RWPE1 (cell line): ENCODE measurements at regions not wholly inside any gene's neighbourhood (a gene's known extent, or its start where the extent isn't known, plus 50 kb on each side); places are given as distances from the start of the nearest gene placed in this dataset.
A peak's percentile ranks its signal among the peaks of the same experiment; 100 is the strongest.

Experiments used
- CTCF ChIA-PET: fragments of 350-600 bp; sonication (Branson Sonifier 250); formaldehyde crosslinking; extraction: SDS; loops from one replicate; lab custom pipeline; 2021; lab: Yijun Ruan, JAX
- POLR2A ChIA-PET: fragments of 400-600 bp; formaldehyde crosslinking; extraction: SDS; loops from one replicate; lab custom pipeline; 2020; ENCODE audit warnings: antibody characterized with exemption; ENCODE audit not compliant: low non-redundant PET; lab: Yijun Ruan, JAX
- DNase-seq: peaks from one replicate; pipeline ENCODE4 v3.0.0; 2012; ENCODE audit warnings: low spot score
- H3K27ac ChIP-seq: fragments of 450-650 bp; 2 replicates; pipeline ENCODE4 v1.5.1; 2017
- TF ChIP-seq, protein P1 (sequence below): fragments of 450-650 bp; conservative IDR thresholded peaks from 2 replicates; pipeline ENCODE4 v1.5.1; 2017; ENCODE audit warnings: low read depth, mild to moderate bottlenecking

DNA sequence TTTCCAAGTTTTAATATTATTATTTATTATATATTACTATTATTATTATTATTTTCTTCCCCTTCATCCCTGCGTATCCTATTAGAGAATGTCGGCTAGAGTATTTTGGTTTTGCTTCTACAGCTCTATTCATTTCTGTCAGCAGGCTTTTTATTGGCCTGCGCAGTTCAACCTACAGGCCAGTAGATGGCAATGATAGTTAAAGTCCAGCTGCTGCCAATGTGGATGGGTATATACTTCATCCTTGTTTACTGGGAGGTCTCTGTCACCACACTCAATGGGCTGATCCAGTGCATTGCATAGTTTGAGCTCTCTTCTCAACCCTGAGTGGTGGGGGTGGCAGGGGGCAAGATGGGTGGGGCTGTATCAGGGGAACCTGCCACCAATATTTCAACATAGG, 799.8 kb downstream of the NSUN3 start:
- DNase-seq, result peak; percentile 4
- ChIA-PET POLR2A (no interaction called here), CTCF (no interaction called here)
- H3K27ac ChIP-seq, result no peak overlapping the region
- TF ChIP-seq, protein P1, sequence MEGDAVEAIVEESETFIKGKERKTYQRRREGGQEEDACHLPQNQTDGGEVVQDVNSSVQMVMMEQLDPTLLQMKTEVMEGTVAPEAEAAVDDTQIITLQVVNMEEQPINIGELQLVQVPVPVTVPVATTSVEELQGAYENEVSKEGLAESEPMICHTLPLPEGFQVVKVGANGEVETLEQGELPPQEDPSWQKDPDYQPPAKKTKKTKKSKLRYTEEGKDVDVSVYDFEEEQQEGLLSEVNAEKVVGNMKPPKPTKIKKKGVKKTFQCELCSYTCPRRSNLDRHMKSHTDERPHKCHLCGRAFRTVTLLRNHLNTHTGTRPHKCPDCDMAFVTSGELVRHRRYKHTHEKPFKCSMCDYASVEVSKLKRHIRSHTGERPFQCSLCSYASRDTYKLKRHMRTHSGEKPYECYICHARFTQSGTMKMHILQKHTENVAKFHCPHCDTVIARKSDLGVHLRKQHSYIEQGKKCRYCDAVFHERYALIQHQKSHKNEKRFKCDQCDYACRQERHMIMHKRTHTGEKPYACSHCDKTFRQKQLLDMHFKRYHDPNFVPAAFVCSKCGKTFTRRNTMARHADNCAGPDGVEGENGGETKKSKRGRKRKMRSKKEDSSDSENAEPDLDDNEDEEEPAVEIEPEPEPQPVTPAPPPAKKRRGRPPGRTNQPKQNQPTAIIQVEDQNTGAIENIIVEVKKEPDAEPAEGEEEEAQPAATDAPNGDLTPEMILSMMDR, result peak; percentile 49

DNA sequence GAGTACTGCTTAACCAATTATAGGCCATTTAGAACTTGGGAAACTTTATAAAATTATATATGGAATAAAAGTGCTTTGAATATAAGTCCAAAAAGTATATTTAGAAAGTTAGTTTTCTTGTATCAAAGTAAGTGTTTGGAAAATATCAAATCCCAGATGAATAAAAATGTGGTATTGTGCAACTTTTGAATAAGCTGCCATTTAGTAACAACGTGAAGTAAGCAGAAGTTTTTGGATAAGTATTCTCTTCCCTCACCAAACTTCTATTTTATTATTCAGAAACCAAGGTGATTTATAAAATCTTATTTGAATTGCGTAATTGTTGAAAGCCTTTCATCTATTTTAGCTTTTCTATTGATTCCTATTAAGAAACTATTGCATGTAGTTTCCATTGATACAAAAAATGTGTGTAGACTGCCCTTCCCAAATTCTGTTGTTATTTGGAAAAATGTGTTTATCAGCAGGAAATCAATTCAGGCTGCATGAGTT, 806.2 kb downstream of the NSUN3 start:
- H3K27ac ChIP-seq, result no peak overlapping the region
- ChIA-PET CTCF (interaction anchor here (0.6 kb wide), 1 partner anchor 139 kb away, joined by 3 read pairs; no protein-coding TSS in a partner anchor), POLR2A (no interaction called here)
- no peak for DNase-seq
- TF ChIP-seq, protein P1, result no peak

GRCh38 chr3:94873751-94874150, 810.9 kb downstream of the NSUN3 start:
- no peak overlapping the region for H3K27ac ChIP-seq
- no peak for DNase-seq
- ChIA-PET CTCF (no interaction called here), POLR2A (no interaction called here)
- TF ChIP-seq, protein P1, result no peak

DNA sequence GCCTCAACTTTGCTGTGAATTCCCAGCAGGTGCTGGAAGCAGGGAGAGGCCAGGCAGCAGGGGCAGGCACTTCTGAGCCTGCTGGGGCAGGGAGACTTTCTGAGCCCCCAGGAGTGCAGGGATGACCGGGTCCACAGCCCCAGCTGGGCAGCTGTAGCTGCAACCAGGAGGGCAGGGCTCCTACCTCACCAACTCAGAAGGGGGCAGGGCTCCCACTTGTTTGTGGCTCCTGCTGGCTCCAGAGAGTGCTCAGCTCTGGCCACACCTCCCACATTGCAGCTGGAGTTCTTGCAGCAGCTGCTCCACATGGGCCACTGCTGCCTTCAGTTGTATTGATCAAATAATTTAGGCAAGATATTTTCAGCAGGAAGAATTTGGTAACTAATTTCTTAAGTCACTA, 812.3 kb downstream of the NSUN3 start:
- TF ChIP-seq, protein P1, result no peak
- CTCF ChIA-PET, result no interaction called here
- H3K27ac ChIP-seq, result no peak overlapping the region
- no peak for DNase-seq
- POLR2A ChIA-PET, result no interaction called here

- ChIA-PET CTCF (no interaction called here), POLR2A (no interaction called here)
- no peak overlapping the region for H3K27ac ChIP-seq
- TF ChIP-seq, protein P1, result no peak
- DNase-seq, result no peak
Measured at GRCh38 chr3:94887065-94887464, 824.2 kb downstream of the NSUN3 start.

GRCh38 chr3:94896994-94897393, 834.1 kb downstream of the NSUN3 start:
- no peak for DNase-seq
- POLR2A ChIA-PET, result no interaction called here
- H3K27ac ChIP-seq, result no peak overlapping the region
- CTCF ChIA-PET, result no interaction called here
- TF ChIP-seq, protein P1, result no peak
